NCI-H446 treated with DMSO at 0.1 percent for 48 hours (cell line): ENCODE measurements at regions not wholly inside any gene's neighbourhood (a gene's known extent, or its start where the extent isn't known, plus 50 kb on each side); places are given as distances from the start of the nearest gene placed in this dataset.
A peak's percentile ranks its signal among the peaks of the same experiment; 100 is the strongest.

Source experiments
- DNase-seq: peaks from one replicate; lab custom pipeline; 2025; lab: John Stamatoyannopoulos, UW

DNA sequence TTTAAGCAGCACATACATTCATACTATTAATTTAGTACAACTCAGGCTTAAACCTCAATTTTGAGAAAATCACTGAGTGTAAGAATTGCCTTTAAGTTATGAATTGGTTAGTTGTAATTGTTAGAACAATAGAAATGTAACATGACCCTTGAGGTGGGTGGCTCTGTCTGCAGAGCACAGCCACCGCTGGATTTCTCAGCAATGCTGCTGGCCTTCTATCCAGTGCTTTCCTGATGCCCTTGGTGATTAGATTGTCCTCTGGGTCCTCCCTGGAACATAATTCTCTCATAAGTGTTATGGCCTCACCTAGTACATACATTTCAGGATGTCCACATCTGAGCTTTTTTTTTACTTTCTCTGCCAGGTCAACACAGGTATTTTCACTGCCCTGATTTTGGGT lies 213.2 kb downstream of the SLC7A11 start:
- no peak for DNase-seq

DNA sequence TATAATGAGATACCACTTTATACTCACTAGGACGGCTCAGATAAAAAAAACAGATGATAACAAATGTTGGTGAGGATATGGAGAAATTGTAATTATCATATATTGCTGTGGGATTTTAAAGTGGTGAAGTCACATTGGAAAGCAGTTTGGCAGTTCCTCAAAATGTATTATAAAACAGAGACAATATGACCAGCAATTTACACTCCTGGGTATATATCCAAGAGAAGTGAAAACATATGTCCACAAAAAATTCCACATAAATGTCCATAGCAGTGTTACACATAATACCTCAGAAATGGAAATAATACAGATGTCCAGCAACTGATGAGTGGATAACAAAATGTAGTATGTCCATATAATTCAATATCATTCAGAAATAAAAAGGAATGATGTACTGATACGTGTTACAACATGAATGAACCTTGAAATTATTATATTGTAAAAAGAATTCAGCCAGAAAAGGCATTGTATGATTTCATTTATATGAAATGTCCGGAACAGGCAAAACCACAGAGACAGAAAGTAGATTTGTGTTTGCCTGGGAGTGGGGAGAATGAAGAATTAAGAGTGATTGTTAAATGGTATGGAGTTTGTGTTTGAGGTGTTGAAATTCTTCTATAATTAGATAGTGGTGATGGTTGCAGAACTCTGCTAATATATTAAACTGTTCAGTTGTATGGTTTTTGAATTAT lies 220.9 kb downstream of the SLC7A11 start:
- DNase-seq = no peak

DNA sequence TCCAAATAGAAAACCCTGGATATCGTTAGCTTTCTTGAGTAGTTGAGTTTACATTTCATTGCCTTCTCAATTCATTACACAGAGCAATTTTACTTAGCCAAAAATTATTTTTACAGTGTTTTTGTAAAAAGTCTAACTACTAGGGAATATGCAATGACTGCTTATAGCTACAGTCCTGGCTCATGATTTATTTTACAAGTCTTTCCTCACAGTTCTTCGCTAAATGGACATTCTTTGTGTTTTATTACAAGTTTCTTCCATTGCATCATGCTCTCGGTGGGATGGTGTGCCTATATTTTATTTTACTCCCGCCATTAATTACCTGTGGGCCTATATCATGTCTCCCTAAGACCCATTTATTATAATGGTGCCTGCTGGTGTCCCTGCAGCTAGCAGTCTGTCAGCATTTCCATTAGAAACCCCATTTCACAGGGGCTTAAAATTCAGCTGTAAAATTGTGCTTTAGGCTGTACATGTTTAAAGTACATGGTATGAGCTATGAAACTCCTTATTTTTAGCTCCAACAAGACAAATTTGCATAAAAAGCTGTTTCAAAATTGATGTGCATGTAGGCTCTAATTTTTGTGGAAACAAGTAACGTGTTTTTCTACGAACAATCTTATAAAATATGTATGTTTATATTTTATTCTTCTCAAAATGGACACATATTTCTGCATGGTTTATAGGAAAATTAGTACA lies 227.4 kb downstream of the SLC7A11 start:
- no peak for DNase-seq

DNA sequence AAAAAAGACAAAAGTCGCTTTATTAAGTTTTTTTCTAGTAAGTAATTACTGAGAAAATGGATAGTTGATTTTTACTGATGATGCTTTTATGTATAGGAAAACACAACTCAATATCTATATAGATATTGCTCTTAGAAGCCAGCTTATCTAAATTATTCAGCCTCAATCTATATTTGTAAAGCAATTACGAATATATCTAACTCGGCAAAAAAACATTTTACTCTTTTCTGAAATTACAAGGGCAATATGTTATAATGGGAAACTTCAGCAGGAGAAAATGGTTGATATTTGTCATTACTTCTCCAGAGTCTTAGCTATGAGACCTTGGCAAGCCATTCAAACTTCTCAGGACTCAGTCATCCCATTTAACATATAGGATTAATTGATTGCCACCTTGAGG lies 228.5 kb downstream of the SLC7A11 start:
- DNase-seq = no peak

DNA sequence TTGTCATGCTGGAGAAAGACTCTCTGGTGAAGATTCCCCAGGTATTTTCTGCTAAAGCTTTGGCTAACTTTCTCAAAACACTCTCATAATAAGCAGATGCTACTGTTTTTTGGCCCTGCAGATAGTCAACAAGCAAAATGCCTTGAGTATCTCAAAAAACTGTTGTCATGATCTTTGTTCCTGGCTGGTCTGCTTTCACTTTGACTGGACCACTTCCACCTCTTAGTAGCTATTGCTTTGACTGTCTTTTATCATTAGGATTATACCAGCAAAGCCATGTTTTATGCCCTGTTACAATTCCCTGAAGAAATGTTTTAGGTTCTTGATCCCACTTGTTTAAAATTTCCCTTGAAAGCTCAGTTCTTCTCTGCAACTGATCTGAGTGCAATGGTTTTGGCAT lies 231.5 kb downstream of the SLC7A11 start:
- DNase-seq = no peak

DNA sequence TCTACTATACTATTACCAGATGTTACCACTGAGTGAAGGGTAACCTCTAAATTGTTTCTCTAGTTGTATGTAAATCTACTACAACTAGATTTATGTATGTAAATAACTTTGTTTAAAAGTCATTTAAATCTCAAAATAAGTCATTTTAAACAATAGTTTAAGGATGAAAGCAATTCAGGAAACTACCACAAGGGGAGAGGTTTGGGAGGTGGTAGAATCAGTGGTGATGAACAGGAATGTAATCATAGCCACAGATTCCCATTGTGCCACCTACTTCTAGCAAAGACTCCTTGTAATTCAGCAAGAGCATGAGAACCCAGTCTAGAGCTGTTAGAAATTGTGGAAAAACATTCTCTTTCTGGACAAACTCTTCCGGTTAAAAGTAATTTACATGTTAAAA lies 234.6 kb downstream of the SLC7A11 start:
- no peak for DNase-seq

DNA sequence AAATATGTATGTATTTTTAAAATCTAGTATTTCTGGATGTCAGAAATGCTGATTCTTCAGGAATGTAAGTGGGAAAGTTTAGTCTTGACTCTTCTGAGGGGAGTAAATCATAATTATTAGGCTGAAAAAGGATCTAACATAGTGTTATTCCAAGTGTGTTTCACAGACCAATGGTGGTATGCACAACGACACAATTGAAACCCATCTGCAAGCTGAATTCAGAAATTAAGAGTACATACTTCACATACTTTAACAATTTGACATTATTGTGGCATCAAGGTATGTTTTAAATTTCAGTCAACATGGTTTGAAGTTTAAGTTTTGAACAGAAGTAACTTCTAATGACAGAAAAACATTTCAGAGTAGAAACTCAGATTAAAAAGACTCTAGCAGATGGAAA lies 236.7 kb downstream of the SLC7A11 start:
- DNase-seq = no peak

DNA sequence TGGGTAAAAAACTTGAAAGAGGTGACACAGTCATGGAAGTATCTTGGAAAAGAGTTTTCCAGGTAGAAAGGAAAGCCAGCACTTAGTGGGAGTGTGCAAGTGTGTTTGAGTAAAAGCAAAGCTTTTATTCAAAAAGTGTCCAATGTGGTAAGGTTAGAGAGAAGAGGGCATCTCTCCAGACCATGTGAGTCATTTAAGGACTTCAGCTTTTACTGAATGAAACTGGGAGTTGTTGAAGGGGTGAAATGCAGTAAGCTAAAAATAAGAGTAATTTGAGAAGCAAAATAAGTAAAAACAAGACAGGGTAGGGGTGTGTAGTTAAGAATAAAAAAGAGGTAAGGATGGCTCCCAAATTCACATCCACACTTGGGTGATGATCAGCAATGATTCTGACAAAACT lies 238.9 kb downstream of the SLC7A11 start:
- no peak for DNase-seq

DNA sequence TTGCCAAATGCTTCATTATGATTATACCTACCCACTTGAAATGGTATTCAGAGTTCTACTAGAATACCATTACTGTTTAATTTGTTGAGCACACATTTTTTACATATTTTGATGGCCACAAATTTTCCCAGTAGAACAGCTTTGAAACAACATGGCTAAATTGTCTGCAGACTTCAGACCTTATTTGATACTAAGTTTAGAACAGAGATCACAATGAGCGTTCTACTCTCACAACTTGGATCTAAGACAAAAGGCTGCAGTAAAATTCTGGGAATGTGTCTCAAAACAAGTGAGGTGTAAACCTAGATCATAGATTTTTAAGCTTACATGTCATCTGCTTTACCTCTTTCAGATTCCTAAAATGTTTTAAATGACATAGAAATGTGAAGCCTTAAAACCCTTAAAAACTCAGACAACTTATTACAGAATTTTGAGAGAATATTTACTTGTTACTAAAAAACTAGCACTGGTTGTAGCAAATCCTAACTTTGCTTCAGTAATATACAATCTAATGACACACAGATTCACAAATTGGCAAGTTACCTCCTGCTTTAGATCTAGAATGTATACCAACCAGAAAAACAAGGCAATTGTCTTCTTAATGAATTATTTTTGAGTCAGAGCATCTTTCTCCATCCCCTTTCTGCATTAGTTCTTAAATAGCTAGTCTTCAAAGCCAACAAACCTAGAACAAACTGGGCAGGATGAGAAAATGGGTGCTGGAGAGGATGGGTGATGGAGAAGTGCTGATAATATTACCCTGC lies 243.3 kb downstream of the SLC7A11 start:
- no peak for DNase-seq

DNA sequence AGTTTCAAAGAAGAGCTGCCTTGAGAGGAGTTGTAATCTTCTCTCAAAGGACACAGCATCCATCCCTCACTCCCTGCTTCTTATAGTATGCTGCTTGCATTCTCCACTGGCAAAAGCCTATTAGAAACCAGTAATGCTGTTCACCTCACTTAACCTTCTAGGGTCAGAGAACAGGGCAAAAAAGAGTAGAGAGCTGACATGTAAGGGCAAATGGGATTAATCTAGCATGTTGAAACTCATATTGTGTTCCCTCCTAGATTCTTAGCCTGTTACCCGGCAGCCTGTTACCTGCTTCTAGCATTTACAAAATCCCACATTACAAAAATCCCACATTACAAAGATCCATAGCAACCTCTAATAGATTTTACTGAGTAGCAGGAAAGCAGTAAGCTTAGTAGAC lies 244.7 kb downstream of the SLC7A11 start:
- no peak for DNase-seq

DNA sequence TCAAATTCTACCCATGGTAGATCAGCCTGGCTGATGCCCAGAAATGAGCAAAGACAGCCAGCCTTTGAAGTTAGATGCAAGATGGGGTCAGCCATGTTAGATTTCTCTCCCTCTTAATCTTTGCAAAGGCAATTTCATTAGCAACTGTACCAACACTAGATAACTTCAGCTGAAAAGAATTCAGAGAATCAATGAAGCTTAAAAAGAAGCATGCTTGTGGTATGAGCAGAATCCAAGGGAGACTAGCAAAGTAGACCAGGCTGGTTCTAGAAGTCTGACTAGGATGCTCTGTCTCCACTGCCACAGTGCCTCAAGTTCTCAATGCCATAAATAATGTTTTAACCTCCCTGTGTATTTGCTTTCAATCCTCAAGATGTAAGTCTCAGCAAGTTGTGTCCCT lies 247.3 kb downstream of the SLC7A11 start:
- no peak for DNase-seq

DNA sequence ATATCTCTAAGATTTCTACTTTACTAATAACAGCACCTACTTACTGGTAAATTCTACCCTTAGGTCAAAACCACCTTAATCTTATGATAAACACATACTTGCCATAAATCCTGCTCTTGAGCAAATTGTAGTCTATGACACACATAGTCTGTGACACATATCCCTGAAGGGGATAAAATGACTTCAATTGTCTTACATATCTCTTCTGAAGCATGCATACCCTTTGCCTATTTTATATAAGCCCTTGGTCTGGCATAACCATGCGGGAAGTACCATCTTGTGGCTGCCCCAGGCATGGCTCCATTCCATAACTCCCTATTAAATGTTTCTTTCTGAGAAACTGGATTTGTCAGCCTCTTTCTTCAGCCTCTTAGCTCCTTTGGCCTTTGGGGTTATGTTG lies 248.9 kb downstream of the SLC7A11 start:
- no peak for DNase-seq

DNA sequence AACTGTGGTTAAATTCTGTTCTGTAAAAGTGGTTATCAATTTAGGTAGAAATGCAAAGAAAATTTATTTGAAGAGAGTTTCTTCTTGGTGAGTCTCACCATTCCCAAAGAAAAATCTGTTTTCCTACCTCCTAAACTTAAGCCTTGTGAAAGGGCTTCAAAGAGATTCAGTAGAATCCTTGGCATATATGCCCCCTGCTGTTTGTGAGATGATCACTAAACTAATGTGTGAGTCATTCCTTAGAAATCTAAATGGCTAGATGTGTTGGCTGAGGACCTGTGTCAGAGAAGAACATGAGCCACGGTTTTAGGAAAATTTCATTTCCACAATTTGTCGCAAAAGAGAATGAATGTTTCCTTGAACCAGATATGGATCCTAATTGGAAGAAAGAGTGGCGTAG lies 260.9 kb downstream of the SLC7A11 start:
- no peak for DNase-seq

DNA sequence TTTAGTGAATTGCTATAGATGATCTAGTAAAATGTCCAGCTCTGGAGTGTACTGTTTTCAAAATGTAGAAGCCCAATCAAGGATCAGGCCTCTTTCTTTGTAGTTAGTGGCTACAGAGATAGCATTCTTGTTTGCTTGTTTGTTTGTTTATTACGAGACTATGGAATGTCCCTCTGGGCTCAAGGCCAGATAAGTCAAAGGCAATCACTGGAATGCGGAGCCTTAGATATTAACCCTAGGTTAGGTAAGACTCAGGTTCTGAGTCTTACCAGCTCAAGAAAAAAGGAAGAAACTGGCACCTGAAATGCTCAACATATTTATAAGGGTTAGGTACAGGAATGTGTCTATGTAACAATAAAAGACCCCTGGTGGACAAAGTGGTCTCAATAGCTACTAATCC lies 261.5 kb downstream of the SLC7A11 start:
- no peak for DNase-seq

DNA sequence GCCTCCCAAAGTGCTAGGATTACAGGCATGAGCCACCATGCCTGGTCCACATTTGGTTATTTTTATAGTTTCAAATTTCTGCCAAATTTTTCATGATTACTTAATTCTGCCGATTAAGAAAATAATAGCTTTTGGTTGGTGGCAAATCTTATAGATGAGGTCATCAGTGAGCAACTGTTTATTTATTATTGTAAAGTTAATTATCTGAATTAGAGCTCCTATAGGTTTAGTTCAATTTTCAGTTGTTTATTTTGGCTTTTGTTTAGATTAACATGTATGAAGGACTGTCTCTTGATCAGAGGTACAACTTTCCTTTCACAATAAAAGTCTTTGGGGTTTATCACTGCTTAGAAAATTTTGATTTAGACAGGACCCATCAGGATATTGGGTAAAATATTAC lies 262.2 kb downstream of the SLC7A11 start:
- no peak for DNase-seq

DNA sequence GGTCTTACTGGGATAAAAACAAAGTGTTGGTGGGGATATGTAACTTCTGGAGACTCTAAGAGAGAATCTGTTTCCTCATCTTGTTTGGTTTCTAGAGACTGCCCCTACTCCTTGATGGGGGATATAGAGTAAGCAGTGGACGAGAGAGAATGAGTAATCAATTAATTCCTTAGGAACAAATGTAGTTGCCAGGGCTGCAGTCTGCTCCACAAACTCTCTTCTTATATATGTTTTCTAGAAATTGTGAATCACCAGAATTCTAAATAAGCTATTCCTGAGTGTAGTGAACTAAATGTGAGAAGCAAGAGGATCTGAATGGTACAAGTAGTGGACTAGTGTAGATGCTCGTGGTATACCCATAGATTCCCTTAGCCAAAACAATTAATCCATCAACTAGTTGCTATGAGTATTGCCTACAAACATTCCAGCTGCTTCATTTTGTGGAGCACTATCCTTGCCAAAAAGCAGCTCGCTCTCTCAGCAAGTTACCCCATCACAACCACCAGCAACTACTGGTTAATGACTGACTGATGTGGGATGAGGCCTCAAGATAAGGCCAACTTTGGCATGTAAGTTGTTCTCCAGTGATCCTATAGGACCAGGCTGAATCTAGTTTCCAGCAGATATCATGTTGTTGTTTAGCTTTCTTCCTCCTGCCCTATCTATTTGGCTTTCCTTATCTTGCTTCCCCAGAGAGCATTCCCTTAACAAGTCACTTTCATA lies 273.0 kb downstream of the SLC7A11 start:
- DNase-seq = no peak

DNA sequence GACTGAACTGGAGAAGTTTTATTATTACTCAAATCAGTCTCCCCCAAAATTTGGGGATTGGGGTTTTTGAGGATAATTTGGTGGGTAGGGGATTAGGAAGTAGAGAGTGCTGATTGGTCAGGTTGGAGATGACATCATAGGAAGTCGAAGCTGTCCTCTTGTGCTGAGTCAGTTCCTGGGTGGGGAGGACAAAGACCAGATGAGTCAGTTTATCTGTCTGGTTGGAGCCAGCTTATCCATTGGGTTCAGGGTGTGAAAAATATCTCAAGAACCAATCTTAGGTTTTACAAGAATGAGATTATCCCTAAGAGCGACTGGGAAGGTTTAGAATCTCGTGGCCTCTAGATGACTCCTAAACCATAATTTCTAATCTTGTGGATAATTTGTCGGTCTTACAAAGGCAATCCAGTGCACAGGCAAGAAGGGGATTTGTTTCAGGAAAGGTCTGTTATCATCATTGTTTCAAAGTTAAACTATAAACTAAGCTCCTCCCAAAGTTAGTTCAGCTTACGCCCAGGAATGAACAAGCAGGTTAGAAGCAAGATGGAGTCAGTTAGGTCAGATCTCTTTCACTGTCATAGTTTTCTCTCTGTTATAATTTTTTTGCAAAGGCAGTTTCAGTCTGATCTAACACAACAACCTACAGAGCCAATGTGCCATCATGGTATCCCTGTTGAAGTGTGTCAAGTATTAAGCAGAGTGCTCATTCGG lies 274.5 kb downstream of the SLC7A11 start:
- DNase-seq = no peak

DNA sequence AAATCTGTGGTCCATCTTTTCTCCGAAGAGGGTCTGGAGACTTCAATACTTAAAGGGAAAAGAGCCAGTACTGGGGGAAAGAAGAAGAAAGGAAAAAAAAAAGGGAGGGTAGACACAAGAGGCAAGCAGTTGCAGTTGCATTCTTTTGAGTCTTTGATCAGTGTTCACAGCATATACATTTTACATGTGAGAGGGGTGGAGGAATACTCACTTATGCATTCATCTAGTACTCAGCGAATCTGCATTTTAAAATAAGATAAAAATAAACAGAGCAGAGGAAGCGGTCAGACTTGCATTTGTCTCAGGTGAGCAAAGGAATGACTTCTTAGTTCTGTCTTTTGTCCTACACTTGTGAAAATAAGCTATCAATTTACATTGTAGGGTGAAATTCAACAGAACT lies 275.6 kb downstream of the SLC7A11 start:
- no peak for DNase-seq

DNA sequence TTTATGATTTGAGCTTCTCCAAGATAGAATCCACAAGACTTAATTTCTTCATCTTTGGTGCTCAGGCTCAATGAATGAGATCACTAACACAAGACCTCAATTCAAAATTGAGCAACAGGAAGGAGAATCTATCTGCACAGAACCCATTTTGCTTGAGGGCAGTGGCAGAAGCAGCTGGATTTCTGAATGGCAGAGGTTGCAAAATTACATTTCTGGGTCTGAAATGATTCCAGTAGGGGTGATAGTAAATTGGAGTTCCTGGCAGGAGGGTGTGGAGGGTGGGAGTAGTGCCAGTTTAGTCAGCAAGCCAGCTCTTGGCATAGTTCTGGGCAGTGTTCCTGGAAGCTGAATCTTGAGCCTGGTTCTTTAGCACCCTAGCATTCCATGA lies 281.1 kb downstream of the SLC7A11 start:
- DNase-seq = peak; percentile 46

DNA sequence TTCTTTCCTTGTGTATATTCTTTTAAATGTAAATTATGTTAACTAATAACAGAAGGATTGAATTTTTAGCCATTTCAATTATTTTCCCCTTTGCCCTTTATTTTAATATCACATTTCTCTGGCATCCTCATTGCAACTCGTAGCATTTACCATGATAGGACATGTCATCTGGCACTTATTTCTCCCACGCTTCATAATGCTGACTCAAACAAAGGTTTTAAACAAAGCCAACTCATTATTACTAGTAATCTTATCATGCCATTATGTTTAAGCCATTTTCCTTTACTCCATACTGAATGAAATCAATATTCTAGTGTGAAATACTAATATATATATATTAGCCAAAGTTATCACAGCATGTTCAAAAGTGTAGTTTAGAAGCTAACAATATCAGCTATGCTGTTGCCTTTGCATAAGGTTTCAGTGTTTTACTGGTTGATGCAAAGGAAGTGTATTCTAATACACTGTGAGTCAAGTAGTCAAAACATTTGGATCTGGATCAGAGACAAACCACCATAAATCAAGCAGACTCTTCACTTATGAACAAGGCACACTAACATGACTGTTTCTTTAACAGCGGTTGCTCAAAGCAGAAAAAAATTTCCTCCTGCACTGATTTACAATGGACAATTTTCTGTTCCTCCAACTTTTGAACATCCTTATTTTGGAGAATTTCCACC lies 281.6 kb downstream of the SLC7A11 start:
- DNase-seq = peak; percentile 41

DNA sequence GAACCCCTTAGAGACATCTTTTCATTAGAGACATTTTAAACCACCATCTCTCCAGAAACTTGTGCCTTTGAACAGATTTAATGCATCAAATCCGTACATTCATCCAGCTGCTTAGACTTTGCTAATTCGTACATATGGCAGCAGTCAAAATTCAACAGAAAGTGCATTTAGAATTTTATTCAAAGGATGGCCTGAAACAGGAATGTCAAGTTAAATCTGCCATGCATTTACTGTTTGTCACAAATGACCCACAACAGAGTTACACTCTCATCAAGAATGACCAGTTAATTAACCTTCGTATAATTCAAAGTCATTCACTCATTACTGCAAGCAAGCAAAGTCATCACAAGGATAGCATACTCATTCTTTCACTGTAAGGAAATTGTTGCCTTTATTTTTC lies 284.3 kb downstream of the SLC7A11 start:
- DNase-seq = no peak
